Transverse colon (tissue), 4 donors: ENCODE measurements at regions not wholly inside any gene's neighbourhood (a gene's known extent, or its start where the extent isn't known, plus 50 kb on each side); places are given as distances from the start of the nearest gene placed in this dataset.
"Not testable (repeated sequence)": the region's sequence is repeated elsewhere in the genome, so short reads cannot be mapped to it uniquely, and the experiment has no call there.

Experiments used
- DNase-seq: peaks from one replicate; pipeline ENCODE4 v3.0.0-alpha.2; 2019
- H3K27ac ChIP-seq, 4 donors: fragments of 200-600 bp; sonication (generic); 2 replicates each; pipeline ENCODE4 v1.5.1; 2016 to 2018; ENCODE audit warnings: inconsistent platforms in 4 of 4
- H3K27me3 ChIP-seq: fragments of 200-600 bp; sonication (generic); 2 replicates; pipeline ENCODE4 v1.5.1; 2017; ENCODE audit warnings: inconsistent platforms
- H3K36me3 ChIP-seq, 4 donors: fragments of 200-600 bp; sonication (generic); 2 replicates each; pipeline ENCODE4 v1.5.1; 2017 to 2019; ENCODE audit warnings: inconsistent platforms in 4 of 4
- H3K4me1 ChIP-seq, 4 donors: fragments of 200-600 bp; sonication (generic); 2 replicates each; pipeline ENCODE4 v1.5.1; 2017 to 2020; ENCODE audit warnings: inconsistent platforms in 4 of 4
- H3K4me3 ChIP-seq, 4 donors: fragments of 200-600 bp; sonication (generic); 1 replicate in 1 of 4; 2 replicates in 3 of 4; pipeline versions ENCODE4 v1.5.1 to v1.6.1; 2017 to 2019; ENCODE audit warnings: inconsistent platforms in 4 of 4
- H3K9me3 ChIP-seq, 2 donors: fragments of 200-600 bp; sonication (generic); 2 replicates each; pipeline ENCODE4 v1.5.1; 2017 to 2019; ENCODE audit warnings: inconsistent platforms in 2 of 2
- CTCF ChIP-seq, 5 experiments: fragments of 200-600 bp in 3 of 5; fragments of 450-650 bp in 2 of 5; sonication (generic) in 3 of 5; IDR thresholded peaks; 1 replicate in 2 of 5; 2 replicates in 3 of 5; pipeline ENCODE4 v1.5.1; 2016 to 2017; ENCODE audit warnings: antibody characterized with exemption in 5 of 5, inconsistent platforms in 3 of 5, mild to moderate bottlenecking in 2 of 5, moderate library complexity in 1 of 5
- EP300 ChIP-seq: sonication (generic); formaldehyde crosslinking; IDR thresholded peaks from one replicate; pipeline ENCODE4 v1.6.1; 2017; ENCODE audit warnings: antibody characterized with exemption, low read depth
- POLR2A ChIP-seq: fragments of 450-650 bp; IDR thresholded peaks from one replicate; pipeline ENCODE4 v1.6.1; 2016; ENCODE audit warnings: antibody characterized with exemption, mild to moderate bottlenecking, moderate library complexity
- POLR2AphosphoS5 ChIP-seq, 3 donors: sonication (generic); formaldehyde crosslinking; IDR thresholded peaks; one replicate each; pipeline ENCODE4 v1.6.1; 2016; ENCODE audit warnings: antibody characterized with exemption in 3 of 3
- WGBS, 2 donors: methylation state at CpG; one replicate each; pipeline ENCODE4 v1.1.5; 2018; ENCODE audit warnings: low coverage in 1 of 2; 5-methylcytosine and 5-hydroxymethylcytosine counted together
- in situ Hi-C, 4 donors: fragments of 200-750 bp; cut with MboI; loops; one replicate each; pipeline versions ENCODE4 v1.15.0 to v1.15.1; 2017; ENCODE audit warnings: low sequenced_read_pairs in 3 of 4, low pct_ligation_motif_present in 1 of 4, low pct_unique_long_range_greater_than_20kb in 1 of 4
- intact Hi-C: fragments of 100-400 bp; cut with DNase I; formaldehyde crosslinking; loops from one replicate; pipeline ENCODE4 v1.15.1; 2023; ENCODE audit warnings: low total_unique reads

- Histone ChIP-seq H3K27me3 (no peaks in the 10 kb centered on the region), H3K4me1 (no peaks in the 10 kb centered on the region), H3K4me3 (no peak overlapping the region), H3K27ac (no peak overlapping the region), H3K9me3 (no peaks in the 10 kb centered on the region), H3K36me3 (no peaks in the 10 kb centered on the region)
- 82 to 87% methylated on average over 6 of the region's 6 CpGs for WGBS, 2 donors
- in situ Hi-C loops: no loop called here
- no peak for TF ChIP-seq CTCF (IDR thresholded peaks at IDR 0.05)
- TF ChIP-seq EP300: no peak
- TF ChIP-seq POLR2AphosphoS5 (IDR thresholded peaks at IDR 0.05): no peak
- TF ChIP-seq POLR2A: no peak
- DNase-seq: no peak
- intact Hi-C loops: no loop called here
Measured at GRCh38 chr3:181936774-181937173, 225.0 kb downstream of the SOX2 start.

DNA sequence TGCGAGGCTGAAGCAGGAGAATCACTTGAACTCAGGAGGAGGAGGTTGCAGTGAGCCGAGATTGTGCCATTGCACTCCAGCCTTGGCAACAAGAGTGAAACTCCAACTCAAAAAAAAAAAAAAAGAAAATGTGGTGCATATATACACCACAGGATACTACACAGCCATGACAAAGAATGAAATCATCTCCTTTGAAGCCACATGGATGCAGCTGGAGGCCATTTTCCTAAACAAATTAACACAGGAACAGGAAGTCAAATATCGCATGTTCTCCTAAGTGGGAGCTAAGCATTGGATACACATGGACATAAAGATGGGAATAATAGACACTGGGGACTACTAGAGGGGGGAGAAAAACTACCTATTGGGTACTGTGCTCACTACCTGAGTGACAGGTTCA is 226.9 kb downstream of the SOX2 start:
- H3K36me3 ChIP-seq, H3K27me3 ChIP-seq, in situ Hi-C loops, H3K27ac ChIP-seq, intact Hi-C loops, H3K9me3 ChIP-seq, DNase-seq, H3K4me1 ChIP-seq, H3K4me3 ChIP-seq: not testable (repeated sequence)
- WGBS, 2 donors: 92 to 93% methylated on average over 3 of the region's 3 CpGs

DNA sequence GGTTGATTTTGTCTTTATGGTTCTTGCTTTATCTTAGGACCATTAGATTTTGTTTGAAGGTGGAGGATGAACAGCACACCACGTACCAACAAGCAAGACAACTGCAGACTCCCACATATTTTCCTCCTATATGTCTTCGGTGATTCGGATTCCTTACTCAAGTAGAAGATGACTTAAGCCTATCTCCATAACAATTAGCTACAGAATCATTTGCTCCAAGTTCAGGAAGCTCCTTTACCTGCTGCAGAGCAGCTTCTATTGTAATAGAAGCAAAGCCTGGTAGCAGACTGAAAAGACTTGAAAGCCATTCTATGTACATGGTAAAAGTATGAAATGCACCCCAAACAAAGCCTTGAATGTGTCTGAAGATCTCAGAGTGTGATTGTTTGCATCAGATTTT is 229.0 kb downstream of the SOX2 start:
- intact Hi-C loops: no loop called here
- no peaks in the 10 kb centered on the region for H3K27me3 ChIP-seq
- no peak overlapping the region for H3K4me3 ChIP-seq
- no peak overlapping the region for H3K27ac ChIP-seq
- H3K36me3 ChIP-seq: no peaks in the 10 kb centered on the region
- TF ChIP-seq POLR2AphosphoS5 (IDR thresholded peaks at IDR 0.05) (no peak), CTCF (IDR thresholded peaks at IDR 0.05) (no peak), POLR2A (no peak), EP300 (no peak)
- 79 to 86% methylated on average over 3 of the region's 3 CpGs for WGBS, 2 donors
- in situ Hi-C loops: no loop called here
- H3K9me3 ChIP-seq: no peaks in the 10 kb centered on the region
- H3K4me1 ChIP-seq: no peaks in the 10 kb centered on the region
- no peak for DNase-seq

GRCh38 chr3:181941250-181941649 is 229.5 kb downstream of the SOX2 start:
- Histone ChIP-seq H3K9me3 (no peaks in the 10 kb centered on the region), H3K4me1 (no peaks in the 10 kb centered on the region), H3K4me3 (no peak overlapping the region), H3K36me3 (no peaks in the 10 kb centered on the region), H3K27ac (no peak overlapping the region), H3K27me3 (no peaks in the 10 kb centered on the region)
- TF ChIP-seq POLR2A: no peak
- TF ChIP-seq CTCF (IDR thresholded peaks at IDR 0.05): no peak
- TF ChIP-seq EP300: no peak
- no peak for TF ChIP-seq POLR2AphosphoS5 (IDR thresholded peaks at IDR 0.05)
- intact Hi-C loops: no loop called here
- 9 to 12% methylated on average over 5 of the region's 5 CpGs for WGBS, 2 donors
- DNase-seq: no peak
- in situ Hi-C loops: no loop called here

GRCh38 chr3:181943285-181943684 is 231.6 kb downstream of the SOX2 start:
- Histone ChIP-seq H3K4me3 (no peak overlapping the region), H3K27ac (no peak overlapping the region), H3K9me3 (no peaks in the 10 kb centered on the region), H3K27me3 (no peaks in the 10 kb centered on the region), H3K36me3 (no peaks in the 10 kb centered on the region), H3K4me1 (no peaks in the 10 kb centered on the region)
- intact Hi-C loops (no loop called here), in situ Hi-C loops (no loop called here)
- TF ChIP-seq EP300 (no peak), POLR2A (no peak), CTCF (IDR thresholded peaks at IDR 0.05) (no peak), POLR2AphosphoS5 (IDR thresholded peaks at IDR 0.05) (no peak)
- DNase-seq: no peak
- whole genome bisulfite sequencing, 2 donors: 41 to 59% methylated on average over 2 to 6 of the region's 6 CpGs
